GM12878 (cell line): ENCODE measurements at regions not wholly inside any gene's neighbourhood (a gene's known extent, or its start where the extent isn't known, plus 50 kb on each side); places are given as distances from the start of the nearest gene placed in this dataset.

Source experiments
- ATAC-seq: fragments of 200-7000 bp; cut with Tn5 transposase; 3 replicates; pipeline ENCODE4 v1.9.1; 2020; ENCODE audit warnings: mild to moderate bottlenecking, moderate library complexity
- BruUV-seq: library from RNA; stranded (reverse); fragments of 400-500 nt; replicated peaks from 2 replicates; lab custom pipeline; 2021; lab: Mats Ljungman, UMichigan
- CTCF ChIA-PET: fragments of 300-600 bp; sonication (Branson Sonifier 250); formaldehyde crosslinking; extraction: SDS; loops from one replicate; lab custom pipeline; 2021; ENCODE audit warnings: inconsistent platforms; lab: Yijun Ruan, JAX
- POLR2A ChIA-PET: fragments of 350-600 bp; formaldehyde crosslinking; extraction: SDS; loops from one replicate; lab custom pipeline; 2021; ENCODE audit warnings: inconsistent platforms; lab: Charles Lee
- RAD21 ChIA-PET: fragments of 300-600 bp; sonication (Branson Sonifier 250); formaldehyde crosslinking; loops from one replicate; lab custom pipeline; 2023; ENCODE audit warnings: antibody characterized with exemption; ENCODE audit not compliant: unreplicated experiment; lab: Charles Lee
- SMC1A ChIA-PET: fragments of 300-600 bp; sonication (Branson Sonifier 250); formaldehyde crosslinking; loops from one replicate; lab custom pipeline; 2023; ENCODE audit not compliant: unreplicated experiment, uncharacterized antibody; lab: Charles Lee
- DNase-seq: peaks from one replicate; pipeline ENCODE4 v3.0.0-alpha.2; 2011; ENCODE audit warnings: low read depth, low spot score
- FAIRE-seq: peaks from 3 replicates; lab custom pipeline; 2011; peaks lifted over from hg19 to GRCh38; lab: Jason Lieb, UNC
- H2AFZ ChIP-seq: 2 replicates; pipeline ENCODE4 v1.6.0; 2011; ENCODE audit warnings: low read depth, low read length, control low read depth; ENCODE audit not compliant: control insufficient read depth
- H3K27ac ChIP-seq: 2 replicates; pipeline ENCODE4 v1.5.1; 2011; ENCODE audit warnings: control low read depth; ENCODE audit not compliant: control insufficient read depth, insufficient read depth
- H3K27me3 ChIP-seq, 2 experiments: replicated peaks in 1 of 2; 2 replicates each; pipeline versions ENCODE4 v1.6.0 to v1.6.1; 2011; ENCODE audit warnings: low read length in 1 of 2; ENCODE audit not compliant: control insufficient read depth in 2 of 2, insufficient read depth in 2 of 2
- H3K36me3 ChIP-seq, 2 experiments: 2 replicates each; pipeline ENCODE4 v1.5.1; 2011; ENCODE audit warnings: low read length in 1 of 2; ENCODE audit not compliant: control insufficient read depth in 2 of 2, insufficient read depth in 2 of 2
- H3K4me1 ChIP-seq: 2 replicates; pipeline ENCODE4 v1.6.1; 2011; ENCODE audit warnings: mild to moderate bottlenecking, low read length, moderate library complexity, mixed read lengths; ENCODE audit not compliant: control insufficient read depth, insufficient read depth
- H3K4me2 ChIP-seq: 2 replicates; pipeline ENCODE4 v1.6.0; 2011; ENCODE audit warnings: control low read depth; ENCODE audit not compliant: control insufficient read depth, insufficient read depth
- H3K4me3 ChIP-seq: fragments of 200-600 bp; sonication (generic); 2 replicates; pipeline ENCODE4 v1.5.1; 2016
- H3K79me2 ChIP-seq: 2 replicates; pipeline ENCODE4 v1.6.0; 2011; ENCODE audit warnings: low read length; ENCODE audit not compliant: control insufficient read depth, insufficient read depth
- H3K9ac ChIP-seq: 2 replicates; pipeline ENCODE4 v1.8.0; 2011; ENCODE audit warnings: low read length, control low read depth, mixed read lengths; ENCODE audit not compliant: control insufficient read depth, insufficient read depth
- H3K9me3 ChIP-seq: replicated peaks from 3 replicates; pipeline ENCODE4 v1.5.1; 2011; ENCODE audit warnings: mild to moderate bottlenecking, low read length; ENCODE audit not compliant: control insufficient read depth, insufficient read depth
- H4K20me1 ChIP-seq: 2 replicates; pipeline ENCODE4 v1.6.0; 2011; ENCODE audit not compliant: control insufficient read depth, insufficient read depth
- BACH1 ChIP-seq: fragments of 450-650 bp; IDR thresholded peaks from 2 replicates; pipeline ENCODE4 v1.6.1; 2017; ENCODE audit warnings: mild to moderate bottlenecking, borderline replicate concordance
- CBX5 ChIP-seq: sonication (generic); IDR thresholded peaks from 2 replicates; pipeline ENCODE4 v1.6.1; 2016; ENCODE audit warnings: low read depth, moderate library complexity, mild to moderate bottlenecking, inconsistent platforms
- E2F8 ChIP-seq: fragments of 450-650 bp; IDR thresholded peaks from 2 replicates; pipeline ENCODE4 v1.6.1; 2018; ENCODE audit warnings: mild to moderate bottlenecking, low read depth, moderate library complexity; ENCODE audit not compliant: partially characterized antibody
- FOS ChIP-seq: IDR thresholded peaks from 3 replicates; pipeline ENCODE4 v1.6.1; 2011; ENCODE audit warnings: borderline replicate concordance; ENCODE audit not compliant: insufficient read length; ENCODE audit errors: extremely low read depth
- HDGF ChIP-seq: fragments of 450-650 bp; IDR thresholded peaks from 2 replicates; pipeline ENCODE4 v1.6.1; 2016; ENCODE audit warnings: antibody characterized with exemption
- IRF3 ChIP-seq: fragments of 450-650 bp; IDR thresholded peaks from 2 replicates; pipeline ENCODE4 v1.6.1; 2014; ENCODE audit warnings: mild to moderate bottlenecking
- MYC ChIP-seq: IDR thresholded peaks from 2 replicates; pipeline ENCODE4 v1.6.1; 2011; ENCODE audit warnings: mild to moderate bottlenecking, low read length, moderate library complexity, inconsistent platforms; ENCODE audit not compliant: insufficient read depth, insufficient replicate concordance, insufficient read length, severe bottlenecking
- NFYA ChIP-seq: IDR thresholded peaks from 2 replicates; pipeline ENCODE4 v1.6.1; 2011; ENCODE audit warnings: low read depth, mild to moderate bottlenecking, low read length, improper control_type of control experiment, borderline replicate concordance
- NR2F1 ChIP-seq: fragments of 450-650 bp; conservative IDR thresholded peaks from 2 replicates; pipeline ENCODE4 v1.6.1; 2017; ENCODE audit warnings: mild to moderate bottlenecking
- POU2F2 ChIP-seq: IDR thresholded peaks from 3 replicates; pipeline ENCODE4 v1.6.1; 2011; ENCODE audit warnings: low read depth, mild to moderate bottlenecking, low read length, borderline replicate concordance
- RAD51 ChIP-seq: fragments of 450-650 bp; IDR thresholded peaks from 2 replicates; pipeline ENCODE4 v1.6.1; 2016; ENCODE audit warnings: moderate library complexity, mild to moderate bottlenecking, inconsistent platforms
- RB1 ChIP-seq: fragments of 450-650 bp; formaldehyde crosslinking; IDR thresholded peaks from 2 replicates; pipeline ENCODE4 v1.6.1; 2017; ENCODE audit warnings: mild to moderate bottlenecking, borderline replicate concordance
- SMARCA5 ChIP-seq: fragments of 450-650 bp; IDR thresholded peaks from 2 replicates; pipeline ENCODE4 v1.6.1; 2017; ENCODE audit warnings: mild to moderate bottlenecking
- SMC3 ChIP-seq: IDR thresholded peaks from 2 replicates; pipeline ENCODE4 v1.6.1; 2011; ENCODE audit warnings: low read length, improper control_type of control experiment, borderline replicate concordance
- STAT1 ChIP-seq: fragments of 450-650 bp; conservative IDR thresholded peaks from 2 replicates; pipeline ENCODE4 v1.6.1; 2014; ENCODE audit warnings: antibody characterized with exemption, mild to moderate bottlenecking
- TCF3 ChIP-seq: IDR thresholded peaks from 2 replicates; pipeline ENCODE4 v1.6.1; 2012; ENCODE audit warnings: low read depth, mild to moderate bottlenecking, low read length, borderline replicate concordance; ENCODE audit not compliant: insufficient read depth
- ZNF384 ChIP-seq: IDR thresholded peaks from 2 replicates; pipeline ENCODE4 v1.6.1; 2012; ENCODE audit warnings: low read depth, mild to moderate bottlenecking, low read length, improper control_type of control experiment, borderline replicate concordance
- WGBS: methylation state at CpG from one replicate; pipeline ENCODE4 v1.1.6; 2016; ENCODE audit warnings: low lambda C conversion rate; ENCODE audit not compliant: insufficient replicate concordance, insufficient coverage; ENCODE audit errors: missing lambda C conversion rate; 5-methylcytosine and 5-hydroxymethylcytosine counted together
- in situ Hi-C: fragments of 300-500 bp; cut with MboI; formaldehyde crosslinking; loops from 9 replicates; pipeline ENCODE4 v1.14.3; 2018; ENCODE audit warnings: mixed read lengths
- intact Hi-C: fragments of 100-400 bp; cut with micrococcal nuclease; formaldehyde crosslinking; loops from one replicate; pipeline ENCODE4 v1.14.2; 2022; ENCODE audit not compliant: unreplicated experiment

- TF ChIP-seq POU2F2 (no peak), SMARCA5 (no peak), BACH1 (no peak), NR2F1 (no peak), FOS (no peak), HDGF (no peak), RB1 (no peak), SMC3 (no peak), STAT1 (no peak)
These were observed 214.7 kb upstream of the PDE10A start (continued) for GRCh38 chr6:165877773-165878172.

GRCh38 chr6:165877192-165877591 lies 214.2 kb upstream of the PDE10A start:
- BruUV-seq, result no TSS peak
- H3K36me3 ChIP-seq, result no peaks in the 10 kb centered on the region
- H3K27ac ChIP-seq, result no peak overlapping the region
- H3K4me1 ChIP-seq, result no peaks in the 10 kb centered on the region
- ATAC-seq, result no peak
- FAIRE-seq, result no peak
- no peak overlapping the region for H2AFZ ChIP-seq
- H3K9me3 ChIP-seq, result no peaks in the 10 kb centered on the region
- in situ Hi-C loops, result no loop called here
- WGBS, result 18% methylated on average over 5 of the region's 5 CpGs
- no peaks in the 10 kb centered on the region for H4K20me1 ChIP-seq
- DNase-seq, result no peak
- intact Hi-C loops, result no loop called here
- H3K4me3 ChIP-seq, result no peak overlapping the region
- ChIA-PET POLR2A (no interaction called here), CTCF (interaction anchor here (1.4 to 2.0 kb wide), 2 partner anchors 221 to 229 kb away, joined by 3 to 5 read pairs; no protein-coding TSS in a partner anchor), SMC1A (interaction anchor here (1.3 to 1.4 kb wide), 2 partner anchors 18 to 42 kb away, joined by 3 read pairs; no protein-coding TSS in a partner anchor), RAD21 (no interaction called here)
- H3K9ac ChIP-seq, result no peak overlapping the region
- H3K27me3 ChIP-seq, result peaks cover 2% of the 10 kb centered on the region in 2 experiments; a peak in 1 of 4 replicates
- H3K79me2 ChIP-seq, result no peaks in the 10 kb centered on the region
- no peak overlapping the region for H3K4me2 ChIP-seq
- TF ChIP-seq E2F8, result no peak
- no peak for TF ChIP-seq NFYA
- no peak for TF ChIP-seq RAD51
- no peak for TF ChIP-seq ZNF384
- TF ChIP-seq TCF3, result no peak
- TF ChIP-seq IRF3, result no peak
- TF ChIP-seq RB1, result no peak
- TF ChIP-seq MYC, result no peak
- TF ChIP-seq CBX5, result no peak
- no peak for TF ChIP-seq BACH1
